ENCODE measurements at regions not wholly inside any gene's neighbourhood (a gene's known extent, or its start where the extent isn't known, plus 50 kb on each side); places are given as distances from the start of the nearest gene placed in this dataset.
A peak's percentile ranks its signal among the peaks of the same experiment; 100 is the strongest.
"Not testable (repeated sequence)": the region's sequence is repeated elsewhere in the genome, so short reads cannot be mapped to it uniquely, and the experiment has no call there.

DNA sequence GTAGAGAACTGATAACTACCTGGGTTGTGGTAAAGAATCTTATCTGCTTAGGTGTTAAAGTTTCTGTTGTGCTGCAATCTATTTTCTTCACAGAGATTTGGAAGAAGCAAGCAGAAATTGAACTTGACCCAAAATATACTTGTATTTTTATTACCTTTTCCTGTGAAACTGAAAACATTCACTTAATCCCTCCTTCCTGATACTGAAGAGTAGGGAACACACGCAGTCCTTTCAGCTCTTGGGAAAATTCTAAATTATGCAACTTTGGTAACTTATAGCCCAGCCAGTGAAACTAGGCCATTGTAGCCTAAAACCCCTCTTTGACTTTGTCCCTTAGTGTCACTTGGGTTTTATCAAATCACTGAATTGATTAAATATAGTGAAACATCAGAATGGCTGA lies 128.4 kb upstream of the MEIS1 start:
- no peak for DNase-seq

DNA sequence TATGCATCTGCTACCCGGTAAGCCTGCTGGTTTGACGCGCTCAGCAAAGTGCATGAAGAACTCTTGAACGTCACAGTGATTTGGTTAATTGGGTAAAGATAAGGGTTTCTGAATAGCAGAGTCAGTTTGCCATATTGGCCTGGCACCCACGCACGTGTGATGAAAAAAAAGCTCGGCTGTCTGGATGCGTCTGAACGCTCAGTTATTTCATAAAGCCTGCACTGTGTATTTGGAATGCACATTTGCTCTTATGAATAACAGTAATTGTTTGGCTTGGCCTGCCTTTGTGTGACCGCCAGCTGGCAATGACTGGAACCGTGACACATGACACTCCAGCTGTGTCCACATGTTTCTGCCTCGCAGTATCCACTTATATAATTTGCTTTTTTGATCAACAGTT lies 129.2 kb upstream of the MEIS1 start:
- DNase-seq = peak; percentile 75 to 95 (median 78)

DNA sequence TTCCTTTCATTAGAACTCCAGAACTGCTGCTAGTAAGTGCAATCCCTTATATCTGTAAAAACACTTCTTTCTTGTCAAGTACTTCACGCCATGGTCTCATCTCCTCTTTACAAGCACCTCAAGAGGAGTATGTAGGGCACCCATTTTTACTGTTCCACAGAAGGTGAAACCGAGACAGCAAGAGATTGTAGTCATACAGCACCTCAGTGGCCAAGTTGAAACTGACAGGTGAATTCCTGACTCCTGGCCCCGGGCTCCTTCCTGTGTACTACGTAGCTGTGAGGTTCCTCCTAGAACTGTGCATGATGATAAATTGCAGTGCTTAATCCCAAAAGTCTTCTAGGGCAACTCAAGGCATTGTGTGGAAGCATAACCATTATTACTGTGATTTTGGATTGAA lies 131.5 kb upstream of the MEIS1 start:
- DNase-seq = no peak

DNA sequence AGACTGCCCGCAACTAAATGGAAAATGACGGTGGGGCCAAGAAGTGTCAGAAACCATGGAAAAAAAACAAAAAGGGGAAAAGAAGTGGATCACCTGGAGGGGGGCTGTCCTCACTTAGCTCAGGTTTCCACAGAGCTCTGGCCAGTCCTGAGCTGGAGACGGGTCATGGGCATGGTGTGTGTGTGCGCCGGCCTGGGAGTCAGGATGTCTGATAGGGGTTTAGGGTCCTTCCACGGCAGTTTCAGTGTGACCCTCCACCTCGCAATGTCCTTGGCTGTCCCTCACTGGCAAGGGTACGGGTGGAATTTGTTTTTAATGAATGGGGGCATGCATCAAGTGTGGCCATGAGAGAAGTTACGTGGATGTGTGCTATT lies 133.2 kb upstream of the MEIS1 start:
- DNase-seq = no peak

DNA sequence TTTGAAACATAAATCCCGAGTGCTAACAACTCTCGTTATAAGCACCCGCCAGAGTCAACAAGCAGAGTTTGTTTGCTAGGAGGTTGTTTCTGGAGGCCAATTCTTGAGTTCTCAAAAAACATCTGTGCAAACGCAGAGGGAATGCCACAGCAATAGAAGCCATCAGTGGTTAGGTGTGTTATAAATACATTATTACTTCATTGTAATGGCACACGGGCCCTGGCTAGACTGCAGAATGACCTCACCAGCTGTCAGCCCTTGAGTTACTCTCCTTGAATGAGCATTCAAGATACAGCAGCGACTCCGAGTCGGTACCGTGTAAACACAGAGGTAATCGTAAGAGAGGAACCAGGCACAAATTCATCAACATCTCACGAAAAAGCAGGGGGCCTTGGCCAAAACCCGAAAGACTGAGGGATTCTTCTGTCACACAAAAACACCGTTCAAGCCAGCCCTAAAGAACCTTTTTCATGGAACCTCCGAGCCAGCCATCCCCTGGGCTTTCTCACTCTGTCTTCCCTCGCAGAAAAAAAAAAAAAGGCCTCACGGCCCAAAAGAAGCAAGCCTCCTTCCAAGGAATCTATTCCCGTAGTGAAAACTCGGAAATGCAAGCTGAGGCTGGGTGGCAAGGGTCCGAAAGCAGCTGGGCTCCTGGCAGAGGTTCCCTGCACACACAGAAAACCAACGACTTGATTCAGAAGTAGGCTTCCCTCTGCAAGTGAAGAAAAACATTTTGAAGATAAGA lies 133.7 kb upstream of the MEIS1 start:
- DNase-seq = peak in 2 of 3 experiments; percentile 67 to 78

DNA sequence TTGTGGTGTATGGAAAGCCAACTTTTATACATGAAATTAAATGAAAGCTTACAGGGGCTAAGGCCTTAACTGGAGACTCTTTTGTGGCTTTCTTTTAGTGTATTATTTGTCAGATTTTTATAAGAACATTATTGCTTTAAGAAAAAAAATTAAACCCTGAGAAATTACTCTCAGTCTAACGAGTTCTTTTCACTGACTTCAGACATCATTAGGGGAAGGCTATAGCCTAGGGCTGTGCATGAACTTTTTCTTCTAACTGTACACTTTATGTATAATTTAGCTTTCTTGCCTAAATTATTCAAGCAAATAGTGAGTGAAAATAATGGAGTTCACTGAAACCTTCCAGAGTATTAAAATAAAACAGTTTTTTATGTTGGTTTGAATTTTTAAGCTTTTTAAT lies 151.1 kb upstream of the MEIS1 start:
- DNase-seq = no peak

DNA sequence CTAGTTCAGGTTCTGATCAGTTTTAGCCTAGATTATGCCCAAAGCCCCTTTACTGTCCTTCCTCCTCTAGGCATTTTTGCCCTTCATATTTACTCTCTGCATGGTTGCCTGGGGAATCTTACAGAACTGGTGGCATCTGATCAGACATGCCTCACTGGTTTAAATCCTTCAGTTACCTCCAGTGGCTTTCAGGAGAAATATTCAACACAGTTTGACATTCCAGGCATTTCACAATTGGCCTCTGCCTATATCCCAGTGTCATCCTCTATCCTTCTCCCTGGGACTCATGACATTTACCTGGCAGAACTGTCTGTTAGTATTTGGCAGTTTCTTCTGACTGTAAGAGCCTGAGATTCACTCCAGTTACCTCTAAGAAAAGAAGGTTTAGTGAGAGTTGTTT lies 152.9 kb upstream of the MEIS1 start:
- no peak for DNase-seq

DNA sequence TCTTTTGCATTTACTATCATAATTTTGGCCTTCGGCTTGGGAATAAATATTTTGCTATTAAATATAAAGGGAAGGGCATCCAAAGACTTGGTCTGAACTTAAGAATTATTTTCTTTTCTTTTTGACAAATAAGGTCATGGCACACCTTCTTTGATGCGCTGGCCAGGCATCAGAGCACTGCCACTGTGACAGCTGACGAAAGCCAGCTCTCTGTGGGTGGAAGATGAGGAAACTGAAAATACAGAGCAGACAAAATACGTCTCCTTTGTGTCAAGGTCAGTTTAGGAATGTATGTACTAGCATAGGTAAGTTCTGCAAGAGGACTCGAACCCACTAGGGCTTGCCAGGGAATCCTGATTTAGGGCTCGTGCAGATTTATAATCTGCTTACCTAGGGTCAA lies 155.9 kb upstream of the MEIS1 start:
- no peak for DNase-seq

DNA sequence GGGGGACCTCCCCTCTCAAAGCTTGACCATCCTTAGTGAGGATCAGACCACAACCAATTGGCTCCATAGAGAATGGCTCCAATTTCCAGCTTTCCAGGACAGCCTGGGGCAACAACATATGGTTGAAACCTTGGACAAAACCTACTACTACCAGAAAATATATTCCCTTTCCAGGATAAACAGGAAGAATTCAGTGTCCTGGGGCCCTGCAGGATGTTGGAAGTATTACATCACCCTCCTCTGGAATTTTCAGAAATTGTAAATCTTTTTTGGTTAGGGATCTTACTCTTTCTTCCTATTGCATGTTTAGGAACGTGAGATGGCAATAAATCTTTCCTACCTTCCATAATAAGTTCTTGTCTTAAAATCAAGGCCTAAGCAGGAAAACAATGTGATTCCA lies 158.9 kb upstream of the MEIS1 start:
- DNase-seq = no peak

DNA sequence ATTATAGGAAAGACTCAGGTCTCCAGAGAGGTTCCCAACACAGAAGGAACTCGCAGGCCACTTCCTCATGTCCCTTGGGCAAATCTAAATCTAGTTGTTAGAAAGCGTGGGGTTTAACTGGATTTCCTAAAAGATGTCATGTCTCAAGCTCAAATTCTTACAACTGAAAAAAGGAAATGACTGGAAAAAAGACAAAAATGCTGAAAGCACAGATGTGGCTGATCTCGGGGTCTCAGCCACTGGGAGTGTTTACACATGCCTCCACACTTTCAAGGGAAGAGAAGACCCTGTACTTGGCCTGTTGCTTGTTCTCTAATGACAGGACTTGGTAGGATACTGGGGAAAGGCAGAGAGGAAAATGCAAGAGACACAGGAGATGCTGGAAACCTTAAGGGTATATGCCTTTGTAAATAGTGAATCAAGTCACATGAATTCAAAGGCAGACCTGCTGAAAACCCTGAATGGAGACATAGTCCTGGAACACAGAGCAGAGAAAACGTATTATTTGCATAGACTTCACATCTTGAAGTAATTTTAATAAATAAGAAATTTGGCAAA lies 160.9 kb upstream of the MEIS1 start:
- DNase-seq = no peak

DNA sequence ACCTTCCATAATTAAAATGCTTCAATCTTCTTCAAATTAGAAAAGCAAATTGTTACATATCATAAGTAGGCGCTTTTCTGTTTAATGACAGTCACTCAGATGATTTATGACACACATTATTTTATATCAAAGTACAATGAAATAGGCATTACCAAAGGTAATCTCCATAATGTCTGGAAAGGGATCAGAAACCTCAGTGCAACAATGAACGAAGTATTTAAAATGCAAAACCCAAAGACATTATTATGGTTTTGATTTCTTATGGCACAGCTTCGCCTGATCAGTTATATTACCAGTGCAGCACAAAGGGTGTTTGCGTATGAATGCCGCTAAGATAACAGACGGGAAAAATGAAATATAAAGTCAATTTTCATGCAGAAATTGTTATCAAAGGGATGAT lies 162.2 kb upstream of the MEIS1 start:
- DNase-seq = no peak

DNA sequence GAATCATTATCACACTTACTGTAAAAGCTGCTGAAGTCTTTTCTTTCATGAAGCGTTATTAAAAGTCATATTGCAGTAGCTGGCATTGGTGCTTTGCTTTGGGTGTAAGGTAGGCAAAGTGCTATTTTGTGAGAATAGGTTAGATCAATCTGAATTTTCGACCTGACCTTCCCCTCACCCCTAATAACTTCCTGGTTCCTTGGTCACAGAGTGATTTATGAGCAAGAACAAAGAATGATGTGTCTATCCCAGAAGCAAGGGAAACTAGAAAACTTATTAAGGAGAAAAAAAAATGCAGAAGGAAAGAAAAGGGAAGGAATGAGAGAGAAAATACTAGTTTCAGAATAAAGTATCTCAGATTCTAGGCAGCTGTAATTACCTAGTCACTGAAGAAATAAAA lies 163.1 kb upstream of the MEIS1 start:
- no peak for DNase-seq

DNA sequence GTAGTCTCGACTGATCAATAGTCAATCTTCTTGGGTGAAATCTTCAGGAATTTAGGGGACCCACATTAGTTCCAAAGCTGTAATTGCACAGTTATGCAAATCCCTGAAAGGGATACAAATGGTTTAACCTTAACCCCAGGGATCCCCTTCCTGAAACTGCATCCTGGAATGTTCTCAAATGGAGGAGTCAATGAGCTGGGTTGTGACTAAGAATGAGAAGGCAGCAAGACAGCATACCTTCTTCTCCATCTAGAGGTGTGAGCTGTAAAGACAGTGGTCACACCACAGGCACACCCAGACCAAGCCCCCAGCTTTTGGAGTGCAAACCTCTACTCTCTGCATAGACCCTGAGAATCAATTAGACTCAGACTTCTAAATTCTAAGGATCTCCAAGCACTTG lies 164.7 kb upstream of the MEIS1 start:
- DNase-seq = no peak

DNA sequence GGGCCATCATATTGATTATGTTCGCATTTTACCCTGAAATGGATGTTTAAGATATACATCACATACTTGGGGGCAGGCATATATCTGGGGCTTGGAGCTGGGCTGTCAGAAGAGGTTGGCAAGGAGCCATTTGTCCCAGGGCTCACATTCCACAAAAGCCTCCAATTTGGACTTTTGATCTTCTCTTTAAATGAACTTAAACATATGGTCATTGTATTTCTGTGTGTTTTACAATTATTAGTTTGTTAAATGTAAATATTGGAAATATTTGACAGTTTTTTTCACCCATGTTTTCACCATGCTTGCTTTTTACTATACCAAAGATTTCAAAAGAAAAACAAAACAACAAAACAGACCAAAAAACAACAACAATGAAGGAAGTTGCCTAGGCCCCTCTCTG lies 165.8 kb upstream of the MEIS1 start:
- no peak for DNase-seq

DNA sequence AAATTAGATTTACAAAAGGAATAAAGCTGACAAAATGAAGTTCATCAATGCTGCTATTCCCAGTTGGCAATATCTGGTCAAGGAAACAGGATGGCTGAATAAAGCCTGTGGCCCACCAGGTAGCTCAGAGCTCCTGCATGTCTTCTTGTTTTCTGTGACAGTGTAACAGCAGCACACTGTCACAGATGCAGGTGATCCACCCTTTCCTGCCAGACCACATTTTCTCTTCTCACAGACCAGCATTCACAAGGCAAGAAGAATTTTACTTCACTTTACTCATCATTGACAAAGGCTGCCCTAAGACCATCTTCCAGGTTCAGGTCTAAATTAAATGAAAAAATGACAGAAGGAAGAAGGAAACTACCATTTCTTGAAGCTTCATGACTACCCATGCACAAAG lies 166.2 kb upstream of the MEIS1 start:
- no peak for DNase-seq

DNA sequence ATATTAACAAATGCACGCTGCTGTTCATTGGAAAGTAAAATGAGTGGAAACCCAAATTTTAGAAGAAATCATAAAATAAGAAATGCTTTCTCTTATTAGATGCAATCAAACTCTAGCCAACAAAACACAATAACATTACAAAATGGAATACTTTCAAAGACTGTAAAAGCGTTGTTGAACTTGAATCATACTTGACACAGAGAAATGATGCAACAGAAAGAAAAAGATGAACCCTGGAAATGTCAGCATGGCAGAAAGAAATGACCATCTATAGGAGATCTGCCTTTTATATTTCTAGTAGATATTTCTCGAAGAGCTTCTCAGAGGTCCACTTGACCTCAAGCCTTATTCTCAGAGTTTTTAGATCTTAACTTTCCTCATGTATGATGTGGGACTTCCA lies 170.6 kb upstream of the MEIS1 start:
- no peak for DNase-seq

DNA sequence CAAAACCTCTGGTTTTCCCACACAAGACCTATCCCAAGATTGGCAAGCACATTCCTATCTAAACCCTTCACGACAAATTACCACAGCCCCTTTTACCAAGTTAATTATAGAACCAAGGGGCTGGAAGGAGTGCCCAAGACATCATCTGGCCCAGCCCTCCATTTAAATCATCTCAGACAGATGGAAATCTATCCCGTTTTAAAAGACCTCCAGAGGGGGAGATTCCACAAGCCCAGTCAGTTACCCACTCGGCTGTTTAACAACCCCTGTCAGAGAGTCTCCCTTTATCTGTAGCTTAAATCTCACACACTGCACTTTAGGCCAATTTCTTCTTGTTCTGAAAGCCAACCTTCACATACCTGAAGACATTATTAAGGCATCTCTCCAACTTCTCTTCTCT lies 179.1 kb upstream of the MEIS1 start:
- DNase-seq = no peak

DNA sequence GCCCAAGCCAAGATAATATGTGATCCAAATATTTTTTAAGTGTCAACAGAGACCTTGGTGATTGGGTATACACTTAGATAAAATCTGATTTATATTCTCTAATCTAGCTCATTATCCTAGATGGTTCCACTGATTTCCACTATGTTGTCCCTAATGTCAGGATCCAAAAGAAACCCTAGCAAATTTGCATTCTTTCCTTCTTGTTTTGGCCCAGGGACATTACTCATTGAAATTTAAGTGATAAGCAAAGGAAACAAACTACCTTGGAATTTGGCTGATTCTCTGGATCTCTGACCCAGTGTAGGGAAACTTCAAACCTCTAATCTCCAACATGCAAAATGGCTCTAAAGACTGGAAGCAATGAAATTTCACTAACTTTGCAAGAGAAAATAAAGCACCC lies 179.8 kb upstream of the MEIS1 start:
- DNase-seq = no peak

DNA sequence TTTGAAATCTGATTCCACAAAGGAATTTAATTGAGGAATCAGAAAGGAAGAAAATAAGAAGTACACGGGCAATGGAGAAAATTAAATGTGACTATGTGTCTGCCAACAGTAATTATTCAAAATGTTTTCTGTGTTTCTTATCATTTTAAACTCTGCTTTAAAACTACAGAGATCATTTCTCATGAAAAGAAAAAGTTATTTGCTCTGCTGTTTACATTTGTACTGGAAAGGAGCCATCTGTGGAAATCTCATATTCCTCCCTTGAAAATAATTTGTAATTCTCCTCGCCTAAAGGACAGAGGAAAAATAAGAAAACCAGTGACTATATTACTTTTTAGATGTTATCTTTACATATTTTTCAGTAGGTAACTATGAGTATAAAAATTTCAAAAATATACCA lies 181.9 kb upstream of the MEIS1 start:
- no peak for DNase-seq

DNA sequence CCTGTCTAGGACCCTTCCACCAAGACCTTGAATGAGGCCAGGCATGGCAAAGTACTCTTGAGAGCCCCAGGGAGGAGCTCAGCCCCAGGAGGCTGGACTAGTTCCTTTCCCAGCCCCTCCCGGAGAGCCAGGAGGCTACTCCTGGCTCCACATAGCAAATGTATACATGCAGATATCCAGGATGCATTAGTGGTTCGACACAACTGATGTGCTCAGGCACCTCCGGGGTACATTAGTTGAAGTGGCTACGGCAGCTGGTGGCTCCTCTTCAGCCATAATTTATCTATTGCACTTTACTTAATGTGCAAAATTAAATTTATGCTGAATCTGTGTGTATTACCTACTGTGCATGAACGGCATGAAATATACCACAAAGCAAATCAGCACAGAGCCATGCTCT lies 182.8 kb upstream of the MEIS1 start:
- peak; percentile 29 to 95 (median 73) for DNase-seq

DNA sequence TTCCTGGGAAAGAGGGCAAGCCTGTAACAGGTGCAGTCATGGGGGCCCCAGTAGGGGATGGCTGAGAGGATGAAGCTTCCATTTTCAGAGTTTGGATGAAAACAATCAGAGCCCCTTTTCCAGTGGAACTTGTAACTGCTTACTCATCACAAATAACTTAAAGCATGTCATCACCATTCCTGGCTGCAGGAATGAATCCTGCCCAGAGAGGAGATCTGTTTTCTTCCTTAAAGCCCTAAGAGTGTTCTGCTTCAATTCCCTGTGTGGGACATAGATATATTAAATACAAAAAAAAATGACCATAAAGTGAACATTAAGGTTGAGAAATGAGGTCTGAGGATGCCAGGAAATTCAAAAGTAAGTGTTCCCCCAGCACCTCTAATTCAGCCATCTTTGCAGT lies 183.4 kb upstream of the MEIS1 start:
- no peak for DNase-seq

DNA sequence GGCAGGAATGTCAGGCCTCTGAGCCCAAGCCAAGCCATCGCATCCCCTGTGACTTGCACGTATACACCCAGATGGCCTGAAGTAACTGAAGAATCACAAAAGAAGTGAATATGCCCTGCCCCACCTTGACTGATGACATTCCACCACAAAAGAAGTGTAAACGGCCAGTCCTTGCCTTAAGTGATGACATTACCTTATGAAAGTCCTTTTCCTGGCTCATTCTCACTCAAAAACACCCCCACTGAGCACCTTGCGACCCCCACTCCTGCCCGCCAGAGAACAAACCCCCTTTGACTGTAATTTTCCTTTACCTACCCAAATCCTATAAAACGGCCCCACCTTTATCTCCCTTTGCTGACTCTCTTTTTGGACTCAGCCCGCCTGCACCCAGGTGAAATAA lies 185.8 kb upstream of the MEIS1 start:
- DNase-seq = not testable (repeated sequence)

DNA sequence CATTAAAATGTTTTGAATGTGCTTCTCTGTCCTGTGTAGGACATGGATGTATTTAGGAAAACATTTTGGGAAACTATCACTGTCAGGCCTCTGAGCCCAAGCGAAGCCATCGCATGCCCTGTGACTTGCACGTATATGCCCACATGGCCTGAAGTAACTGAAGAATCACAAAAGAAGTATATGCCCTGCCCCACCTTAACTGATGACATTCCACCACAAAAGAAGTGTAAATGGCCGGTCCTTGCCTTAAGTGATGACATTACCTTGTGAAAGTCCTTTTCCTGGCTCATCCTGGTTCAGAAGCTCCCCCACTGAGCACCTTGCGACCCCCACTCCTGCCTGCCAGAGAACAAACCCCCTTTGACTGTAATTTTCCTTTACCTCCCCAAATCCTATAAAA lies 191.1 kb upstream of the MEIS1 start:
- DNase-seq = not testable (repeated sequence)

DNA sequence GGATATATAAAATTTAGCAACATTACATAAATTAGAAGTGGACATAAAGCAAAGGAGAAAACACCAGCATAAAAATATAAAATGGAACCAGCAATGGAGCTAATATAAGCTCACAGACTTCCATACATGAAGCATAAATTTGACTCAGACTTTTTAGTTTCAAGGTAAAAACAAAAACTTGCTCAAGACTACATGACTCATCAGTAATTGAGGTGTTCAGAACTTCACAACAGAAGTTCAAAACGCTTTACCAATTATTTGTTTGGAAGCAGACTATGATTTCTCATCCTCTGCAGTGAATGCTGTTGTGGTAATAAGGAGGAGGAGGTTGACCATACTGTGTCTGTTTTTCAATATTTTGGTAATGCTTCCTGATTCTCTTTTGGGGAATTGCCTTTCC lies 192.0 kb upstream of the MEIS1 start:
- DNase-seq = not testable (repeated sequence)

DNA sequence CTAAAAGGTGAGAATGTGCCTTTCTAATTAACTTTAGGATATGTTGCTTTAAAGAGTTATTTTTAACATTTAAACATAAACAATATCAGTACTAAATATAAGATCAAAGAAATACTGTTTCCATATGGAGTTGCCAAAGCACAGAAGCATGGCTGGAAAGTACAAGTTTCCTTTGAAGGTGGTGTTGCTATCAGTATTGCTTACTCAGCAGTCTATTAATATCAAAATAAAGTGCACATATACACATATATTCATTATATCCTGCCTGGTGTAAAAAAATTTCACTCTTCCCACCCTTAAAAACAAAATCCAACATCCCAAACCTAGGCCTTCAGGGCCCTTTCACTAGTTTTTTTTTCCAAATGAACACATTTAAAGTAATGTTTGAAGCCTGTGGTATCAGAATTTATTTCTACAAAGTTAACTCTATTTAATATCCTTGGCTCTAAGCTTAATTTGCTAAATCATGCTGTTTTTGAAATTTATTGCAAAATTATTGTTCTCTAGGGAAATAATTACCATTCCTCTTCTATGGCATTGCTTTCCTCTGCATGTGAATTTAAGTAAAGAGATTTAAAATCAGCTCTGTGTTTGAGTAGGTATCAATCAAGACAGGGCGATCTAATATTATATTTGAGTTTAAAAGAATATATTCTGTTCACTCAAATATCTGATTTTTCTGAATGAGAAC lies 192.7 kb upstream of the MEIS1 start:
- no peak for DNase-seq
